Activated naive CD4-positive, alpha-beta T cell treated with Interleukin-2 at 50 U/mL for 16 hours (primary cell): ENCODE measurements at regions not wholly inside any gene's neighbourhood (a gene's known extent, or its start where the extent isn't known, plus 50 kb on each side); places are given as distances from the start of the nearest gene placed in this dataset.
"Not testable (repeated sequence)": the region's sequence is repeated elsewhere in the genome, so short reads cannot be mapped to it uniquely, and the experiment has no call there.

Experiments used
- DNase-seq: peaks from one replicate; pipeline ENCODE4 v3.0.0-alpha.2; 2020

GRCh38 chr7:37549076-37549931, 100.6 kb upstream of the ELMO1 start:
- DNase-seq = no peak

- no peak for DNase-seq
These were observed 101.8 kb upstream of the ELMO1 start for GRCh38 chr7:37550426-37550825.

- DNase-seq = no peak
These were observed 102.2 kb upstream of the ELMO1 start for GRCh38 chr7:37550872-37551271.

DNA sequence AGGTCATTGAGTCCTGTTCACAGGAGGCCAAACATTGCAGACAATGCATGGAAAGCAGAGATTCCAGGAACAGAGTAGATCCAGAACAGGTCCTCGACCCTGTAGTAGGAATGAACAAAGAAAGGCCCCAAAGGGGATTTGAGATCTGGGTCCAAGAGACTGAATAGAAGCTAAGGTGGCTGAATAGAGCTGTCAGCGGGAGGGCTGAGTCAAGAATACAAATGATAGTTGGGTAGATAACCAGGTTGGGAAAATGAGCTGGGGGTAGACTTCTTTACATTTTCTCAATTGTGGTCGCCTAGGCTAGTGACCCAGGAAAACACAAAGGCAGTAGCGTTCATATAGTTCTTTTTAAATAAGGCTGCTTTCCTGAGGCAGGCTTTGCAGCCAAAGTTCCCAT, 103.4 kb upstream of the ELMO1 start:
- DNase-seq = no peak

GRCh38 chr7:37552439-37552838, 103.8 kb upstream of the ELMO1 start:
- DNase-seq = not testable (repeated sequence)

DNA sequence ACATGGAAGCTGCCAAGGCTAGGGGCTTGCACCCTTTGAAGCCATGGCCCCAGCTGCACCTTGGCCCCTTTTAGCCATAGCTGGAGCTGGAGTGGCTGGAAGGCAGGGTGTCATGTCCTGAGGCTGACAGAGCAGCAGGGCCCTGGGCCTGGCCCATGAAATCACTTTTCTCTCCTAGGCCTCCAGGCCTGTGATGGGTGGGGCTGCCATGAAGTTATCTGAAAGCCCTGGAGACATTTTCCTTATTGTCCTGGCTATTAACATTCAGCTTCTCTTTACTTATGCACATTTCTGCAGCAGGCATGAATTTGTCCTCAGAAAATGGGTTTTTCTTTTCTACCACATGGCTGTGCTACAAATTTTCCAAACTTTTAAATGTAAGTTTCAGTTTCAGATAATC, 106.9 kb upstream of the ELMO1 start:
- DNase-seq = no peak

GRCh38 chr7:37557571-37558209, 109.0 kb upstream of the ELMO1 start:
- no peak for DNase-seq

DNA sequence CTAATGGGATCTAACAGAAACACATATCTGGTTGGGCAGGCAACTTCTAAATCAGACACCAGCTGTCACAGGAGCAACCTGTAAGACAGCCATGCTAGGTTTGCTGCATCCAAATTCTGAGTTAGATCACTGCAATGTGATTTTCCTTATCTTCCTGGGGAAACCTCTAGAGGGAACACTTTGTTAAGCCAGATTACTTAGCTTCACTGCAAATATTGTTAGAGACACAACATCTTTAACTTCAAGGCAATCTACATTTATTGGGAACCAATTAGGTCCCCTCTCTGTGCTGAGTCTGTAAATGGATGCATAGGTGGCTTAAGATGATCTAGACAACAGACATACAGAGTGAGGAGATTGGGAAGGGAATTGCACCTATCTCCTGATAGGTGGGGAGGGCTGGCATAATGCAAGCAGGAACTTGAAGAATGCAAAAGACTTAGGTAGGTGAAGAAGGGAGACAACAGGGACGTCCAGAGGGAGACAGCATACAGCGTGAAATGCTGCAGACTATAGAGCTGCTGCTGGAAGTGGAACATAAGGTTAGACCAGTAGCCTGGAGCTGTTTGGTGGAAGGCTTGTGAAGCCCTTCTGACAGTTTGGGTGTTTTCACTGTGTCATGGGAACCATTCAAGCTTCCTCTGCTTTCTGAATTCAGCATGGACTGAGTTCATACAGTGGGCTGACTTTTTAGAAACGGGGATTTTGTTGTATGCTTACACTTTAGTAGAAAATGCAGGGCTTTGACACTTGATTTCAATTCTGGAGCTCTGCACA, 109.8 kb upstream of the ELMO1 start:
- DNase-seq = no peak

DNA sequence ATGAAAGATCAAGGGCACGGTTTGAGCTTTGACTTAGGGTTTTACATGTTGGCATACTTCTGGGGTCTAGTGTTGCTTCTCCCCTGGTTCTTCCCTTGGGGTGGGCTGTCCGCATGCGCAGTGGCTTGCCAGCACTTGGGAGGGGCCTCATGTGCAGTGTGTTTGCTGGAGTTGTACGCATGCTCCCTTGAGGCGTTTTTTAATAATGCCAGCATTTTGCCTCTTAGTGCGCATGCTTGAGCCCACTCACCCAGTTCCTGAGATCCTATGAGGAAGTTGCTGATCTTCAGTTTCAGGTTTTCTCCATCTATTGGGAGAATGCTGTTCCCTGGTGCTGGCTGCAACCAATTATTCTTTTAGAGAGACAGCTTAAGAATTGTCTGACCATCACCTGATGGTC, 113.4 kb upstream of the GPR141 start:
- no peak for DNase-seq

- DNase-seq = no peak
These were observed 111.8 kb upstream of the GPR141 start for GRCh38 chr7:37571806-37572205.

- DNase-seq = no peak
These were observed 106.2 kb upstream of the GPR141 start for GRCh38 chr7:37577412-37577811.

- DNase-seq = no peak
These were observed 105.7 kb upstream of the GPR141 start for GRCh38 chr7:37577901-37578300.

GRCh38 chr7:37578350-37578749, 105.2 kb upstream of the GPR141 start:
- no peak for DNase-seq

- DNase-seq = no peak
These were observed 103.2 kb upstream of the GPR141 start for GRCh38 chr7:37580376-37580775.

GRCh38 chr7:37584651-37585463, 98.7 kb upstream of the GPR141 start:
- DNase-seq = not testable (repeated sequence)

DNA sequence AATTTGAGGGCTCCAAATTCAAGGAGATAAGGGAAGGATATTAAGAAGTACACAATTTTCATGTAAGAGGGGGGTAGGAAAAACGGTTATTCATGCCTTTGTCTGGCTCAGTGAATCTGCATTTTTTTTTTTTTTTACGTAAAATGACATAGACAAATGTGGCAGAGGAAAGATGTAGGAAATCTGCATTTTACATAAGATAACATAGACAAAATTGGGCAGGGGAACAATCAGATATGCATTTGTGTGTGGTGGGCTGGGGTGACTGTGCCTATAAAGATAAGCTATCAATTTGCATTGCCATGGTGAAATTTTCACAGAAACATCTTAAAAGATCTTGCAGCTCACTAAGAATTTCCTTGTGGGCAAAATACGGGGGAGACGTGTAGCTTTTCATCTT, 92.7 kb upstream of the GPR141 start:
- DNase-seq = no peak

DNA sequence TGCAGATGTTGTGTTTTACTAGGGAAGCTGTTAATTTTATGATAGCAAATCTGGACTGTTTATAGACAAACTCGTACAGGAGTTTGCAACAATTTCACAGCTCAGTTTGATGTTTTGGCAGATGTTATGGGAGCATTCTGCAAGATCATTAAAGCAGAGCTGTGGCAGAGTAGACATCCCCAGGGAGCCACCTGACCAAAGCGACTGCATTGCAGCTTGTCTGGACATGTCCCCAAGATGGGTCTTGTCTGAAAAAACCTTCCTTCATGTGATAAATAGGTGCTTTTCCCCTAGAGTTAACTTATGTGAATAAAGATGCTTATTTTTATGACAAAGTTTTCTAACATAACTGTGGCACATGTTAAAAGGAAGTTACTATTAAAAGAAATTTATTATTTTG, 91.2 kb upstream of the GPR141 start:
- no peak for DNase-seq

- no peak for DNase-seq
These were observed 89.0 kb upstream of the GPR141 start for GRCh38 chr7:37594602-37595001.

- DNase-seq = no peak
These were observed 84.7 kb upstream of the GPR141 start for GRCh38 chr7:37598824-37599223.

- no peak for DNase-seq
These were observed 82.2 kb upstream of the GPR141 start for GRCh38 chr7:37601321-37601720.

DNA sequence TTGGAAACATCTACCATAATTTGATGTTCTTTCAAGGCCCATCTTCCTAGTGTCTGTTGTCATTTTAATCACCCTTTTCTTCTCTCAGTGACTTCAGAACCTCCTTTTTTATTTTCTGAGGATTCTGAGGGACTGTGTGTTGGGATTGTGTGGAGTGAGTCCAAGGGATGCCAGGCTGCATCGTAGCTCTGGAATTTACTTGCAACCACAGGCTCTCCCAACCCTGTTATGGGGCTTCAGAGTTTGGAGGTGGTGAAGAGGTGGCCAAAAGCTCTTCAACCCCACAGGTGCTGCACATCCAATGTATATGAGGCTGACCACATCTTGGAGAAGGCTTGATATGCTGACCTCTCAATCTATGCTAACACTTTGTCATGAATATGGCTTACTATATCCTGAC, 79.5 kb upstream of the GPR141 start:
- DNase-seq = no peak

DNA sequence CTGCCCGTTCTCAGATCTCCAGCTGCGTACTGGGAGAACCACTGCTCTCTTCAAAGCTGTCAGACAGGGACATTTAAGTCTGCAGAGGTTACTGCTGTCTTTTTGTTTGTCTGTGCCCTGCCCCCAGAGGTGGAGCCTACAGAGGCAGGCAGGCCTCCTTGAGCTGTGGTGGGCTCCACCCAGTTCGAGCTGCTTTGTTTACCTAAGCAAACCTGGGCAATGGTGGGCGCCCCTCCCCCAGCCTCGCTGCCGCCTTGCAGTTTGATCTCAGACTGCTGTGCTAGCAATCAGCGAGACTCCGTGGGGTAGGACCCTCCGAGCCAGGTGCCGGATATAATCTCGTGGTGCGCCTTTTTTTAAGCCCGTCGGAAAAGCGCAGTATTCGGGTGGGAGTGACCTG, 66.2 kb upstream of the GPR141 start:
- DNase-seq = not testable (repeated sequence)

DNA sequence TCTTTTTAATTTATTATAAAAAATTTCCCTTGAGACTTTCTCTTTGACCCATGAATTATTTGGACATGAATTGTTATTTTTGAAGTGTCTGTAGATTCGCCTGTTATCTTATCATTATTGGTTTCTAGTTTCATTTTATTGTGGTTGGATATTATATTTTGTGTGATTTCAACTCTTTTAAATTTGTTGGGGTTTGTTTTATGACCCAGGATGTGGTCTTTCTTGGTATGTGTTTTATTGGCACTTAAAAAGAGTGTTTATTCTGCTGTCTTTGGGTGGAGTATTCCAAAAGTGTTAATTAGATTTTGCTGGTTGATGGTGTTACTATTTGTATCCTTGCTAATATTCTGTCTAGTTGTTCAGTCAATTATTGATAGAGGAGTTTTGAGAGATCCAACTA, 50.5 kb upstream of the GPR141 start:
- DNase-seq = no peak
